IgD-negative memory B cell (primary cell): ENCODE measurements at regions not wholly inside any gene's neighbourhood (a gene's known extent, or its start where the extent isn't known, plus 50 kb on each side); places are given as distances from the start of the nearest gene placed in this dataset.
A peak's percentile ranks its signal among the peaks of the same experiment; 100 is the strongest.
"Not testable (repeated sequence)": the region's sequence is repeated elsewhere in the genome, so short reads cannot be mapped to it uniquely, and the experiment has no call there.

ENCODE experiments used
- H3K27ac Mint-ChIP-seq, 3 donors: one replicate each; pipeline ENCODE4 v1.8.0; 2020 to 2022; ENCODE audit warnings: mild to moderate bottlenecking in 3 of 3, mixed read lengths in 3 of 3, moderate library complexity in 1 of 3
- H3K27me3 Mint-ChIP-seq: one replicate; pipeline ENCODE4 v1.8.0; 2021; ENCODE audit warnings: mixed read lengths
- H3K36me3 Mint-ChIP-seq: one replicate; pipeline ENCODE4 v1.8.0; 2020; ENCODE audit warnings: mild to moderate bottlenecking, mixed read lengths
- H3K4me1 Mint-ChIP-seq, 3 donors: one replicate each; pipeline ENCODE4 v1.8.0; 2020 to 2022; ENCODE audit warnings: mixed read lengths in 3 of 3, mild to moderate bottlenecking in 1 of 3
- H3K4me3 Mint-ChIP-seq, 4 donors: one replicate each; pipeline ENCODE4 v1.8.0; 2020 to 2022; ENCODE audit warnings: mild to moderate bottlenecking in 4 of 4, mixed read lengths in 4 of 4, moderate library complexity in 3 of 4
- H3K9me3 Mint-ChIP-seq, 3 donors: one replicate each; pipeline ENCODE4 v1.8.0; 2020 to 2021; ENCODE audit warnings: mixed read lengths in 3 of 3, mild to moderate bottlenecking in 1 of 3

GRCh38 chr3:187855131-187855530 is 109.9 kb upstream of the BCL6 start:
- Mint-ChIP-seq H3K4me3 (no peak overlapping the region), H3K27ac (no peak overlapping the region), H3K36me3 (peaks cover 5% of the 10 kb centered on the region), H3K4me1 (no peaks in the 10 kb centered on the region), H3K27me3 (peaks cover 3% of the 10 kb centered on the region), H3K9me3 (peaks cover 0 to 6% (median 0%) of the 10 kb centered on the region in 3 donors)

- H3K27me3 Mint-ChIP-seq: peaks cover 3% of the 10 kb centered on the region
- H3K36me3 Mint-ChIP-seq: peaks cover 5% of the 10 kb centered on the region
- H3K27ac Mint-ChIP-seq: no peak overlapping the region
- H3K9me3 Mint-ChIP-seq: peaks cover 2 to 11% (median 7%) of the 10 kb centered on the region in 3 donors
- H3K4me1 Mint-ChIP-seq: peaks cover 0 to 1% (median 0%) of the 10 kb centered on the region in 3 donors
- no peak overlapping the region for H3K4me3 Mint-ChIP-seq
Observed at GRCh38 chr3:187856555-187856954, 111.3 kb upstream of the BCL6 start.

- Mint-ChIP-seq H3K4me1 (peaks cover 0 to 1% (median 0%) of the 10 kb centered on the region in 3 donors), H3K27ac (no peak overlapping the region), H3K4me3 (no peak overlapping the region), H3K9me3 (peaks cover 6 to 10% (median 7%) of the 10 kb centered on the region in 3 donors), H3K27me3 (peaks cover 3% of the 10 kb centered on the region), H3K36me3 (peaks cover 1% of the 10 kb centered on the region)
Observed at GRCh38 chr3:187858041-187858440, 112.8 kb upstream of the BCL6 start.

- H3K36me3 Mint-ChIP-seq: peaks cover 1% of the 10 kb centered on the region
- H3K27ac Mint-ChIP-seq: no peak overlapping the region
- H3K4me1 Mint-ChIP-seq: peaks cover 0 to 1% (median 0%) of the 10 kb centered on the region in 3 donors
- no peak overlapping the region for H3K4me3 Mint-ChIP-seq
- H3K9me3 Mint-ChIP-seq: peaks cover 6 to 10% (median 7%) of the 10 kb centered on the region in 3 donors
- H3K27me3 Mint-ChIP-seq: peaks cover 3% of the 10 kb centered on the region
Observed at GRCh38 chr3:187858711-187859110, 113.4 kb upstream of the BCL6 start.

- H3K4me3 Mint-ChIP-seq: peak overlapping the region in 2 of 4 donors; percentile 58 to 63
- H3K36me3 Mint-ChIP-seq, H3K27me3 Mint-ChIP-seq, H3K4me1 Mint-ChIP-seq, H3K9me3 Mint-ChIP-seq, H3K27ac Mint-ChIP-seq: not testable (repeated sequence)
Observed at GRCh38 chr3:187862701-187863277, 117.5 kb upstream of the BCL6 start.

- no peaks in the 10 kb centered on the region for H3K27me3 Mint-ChIP-seq
- no peaks in the 10 kb centered on the region for H3K36me3 Mint-ChIP-seq
- H3K4me1 Mint-ChIP-seq: peaks cover 0 to 3% (median 0%) of the 10 kb centered on the region in 3 donors
- H3K27ac Mint-ChIP-seq: no peak overlapping the region
- no peaks in the 10 kb centered on the region for H3K9me3 Mint-ChIP-seq
- H3K4me3 Mint-ChIP-seq: no peak overlapping the region
Observed at GRCh38 chr3:187870360-187871203, 125.3 kb upstream of the BCL6 start.

GRCh38 chr3:187871204-187871591 is 125.9 kb upstream of the BCL6 start:
- H3K27ac Mint-ChIP-seq: no peak overlapping the region
- H3K36me3 Mint-ChIP-seq: no peaks in the 10 kb centered on the region
- H3K9me3 Mint-ChIP-seq: no peaks in the 10 kb centered on the region
- peaks cover 0 to 3% (median 0%) of the 10 kb centered on the region in 3 donors for H3K4me1 Mint-ChIP-seq
- H3K4me3 Mint-ChIP-seq: no peak overlapping the region
- no peaks in the 10 kb centered on the region for H3K27me3 Mint-ChIP-seq

- H3K27me3 Mint-ChIP-seq: no peaks in the 10 kb centered on the region
- no peak overlapping the region for H3K4me3 Mint-ChIP-seq
- H3K9me3 Mint-ChIP-seq: no peaks in the 10 kb centered on the region
- H3K36me3 Mint-ChIP-seq: no peaks in the 10 kb centered on the region
- H3K4me1 Mint-ChIP-seq: peaks cover 0 to 3% (median 0%) of the 10 kb centered on the region in 3 donors
- no peak overlapping the region for H3K27ac Mint-ChIP-seq
Observed at GRCh38 chr3:187871848-187872247, 126.6 kb upstream of the BCL6 start.

- Mint-ChIP-seq H3K9me3 (no peaks in the 10 kb centered on the region), H3K27ac (no peak overlapping the region), H3K4me3 (no peak overlapping the region), H3K27me3 (peaks cover 1% of the 10 kb centered on the region), H3K36me3 (no peaks in the 10 kb centered on the region), H3K4me1 (peaks cover 0 to 3% (median 0%) of the 10 kb centered on the region in 3 donors)
Observed at GRCh38 chr3:187873843-187874242, 128.6 kb upstream of the BCL6 start.

GRCh38 chr3:187875863-187876262 is 130.6 kb upstream of the BCL6 start:
- Mint-ChIP-seq H3K27ac (no peak overlapping the region), H3K4me3 (no peak overlapping the region), H3K4me1 (peaks cover 0 to 3% (median 3%) of the 10 kb centered on the region in 3 donors), H3K36me3 (no peaks in the 10 kb centered on the region), H3K27me3 (peaks cover 2% of the 10 kb centered on the region), H3K9me3 (no peaks in the 10 kb centered on the region)

GRCh38 chr3:187878772-187879518 is 133.7 kb upstream of the BCL6 start:
- Mint-ChIP-seq H3K36me3 (no peaks in the 10 kb centered on the region), H3K4me3 (no peak overlapping the region), H3K4me1 (peaks cover 0 to 3% (median 0%) of the 10 kb centered on the region in 3 donors), H3K27ac (no peak overlapping the region), H3K27me3 (peaks cover 2% of the 10 kb centered on the region), H3K9me3 (peaks cover 0 to 2% (median 0%) of the 10 kb centered on the region in 3 donors)

GRCh38 chr3:187880441-187880840 is 135.2 kb upstream of the BCL6 start:
- H3K9me3 Mint-ChIP-seq: peaks cover 0 to 2% (median 0%) of the 10 kb centered on the region in 3 donors
- peaks cover 0 to 3% (median 0%) of the 10 kb centered on the region in 3 donors for H3K4me1 Mint-ChIP-seq
- H3K27me3 Mint-ChIP-seq: peaks cover 2% of the 10 kb centered on the region
- H3K27ac Mint-ChIP-seq: no peak overlapping the region
- H3K4me3 Mint-ChIP-seq: no peak overlapping the region
- H3K36me3 Mint-ChIP-seq: no peaks in the 10 kb centered on the region

GRCh38 chr3:187880851-187881250 is 135.6 kb upstream of the BCL6 start:
- Mint-ChIP-seq H3K27ac (no peak overlapping the region), H3K9me3 (peaks cover 0 to 2% (median 0%) of the 10 kb centered on the region in 3 donors), H3K4me1 (peaks cover 0 to 3% (median 0%) of the 10 kb centered on the region in 3 donors), H3K27me3 (peaks cover 2% of the 10 kb centered on the region), H3K4me3 (no peak overlapping the region), H3K36me3 (no peaks in the 10 kb centered on the region)

GRCh38 chr3:187888701-187889100 is 143.4 kb upstream of the BCL6 start:
- peaks cover 3 to 7% (median 4%) of the 10 kb centered on the region in 3 donors for H3K4me1 Mint-ChIP-seq
- H3K4me3 Mint-ChIP-seq: no peak overlapping the region
- no peak overlapping the region for H3K27ac Mint-ChIP-seq
- peaks cover 0 to 2% (median 0%) of the 10 kb centered on the region in 3 donors for H3K9me3 Mint-ChIP-seq
- H3K36me3 Mint-ChIP-seq: peaks cover 4% of the 10 kb centered on the region
- peaks cover 6% of the 10 kb centered on the region for H3K27me3 Mint-ChIP-seq

- no peak overlapping the region for H3K27ac Mint-ChIP-seq
- H3K9me3 Mint-ChIP-seq: peaks cover 0 to 2% (median 0%) of the 10 kb centered on the region in 3 donors
- no peak overlapping the region for H3K4me3 Mint-ChIP-seq
Observed at GRCh38 chr3:187889106-187889505, 143.8 kb upstream of the BCL6 start.

More at GRCh38 chr3:187889106-187889505, 143.8 kb upstream of the BCL6 start:
- H3K36me3 Mint-ChIP-seq: peaks cover 4% of the 10 kb centered on the region
- peaks cover 3 to 7% (median 4%) of the 10 kb centered on the region in 3 donors for H3K4me1 Mint-ChIP-seq
- H3K27me3 Mint-ChIP-seq: peaks cover 6% of the 10 kb centered on the region
